HFF-Myc (cell line): ENCODE measurements at regions not wholly inside any gene's neighbourhood (a gene's known extent, or its start where the extent isn't known, plus 50 kb on each side); places are given as distances from the start of the nearest gene placed in this dataset.

Experiments
- DNase-seq: peaks from one replicate; pipeline ENCODE4 v3.0.0-alpha.2; 2011; ENCODE audit warnings: low read depth; ENCODE audit errors: extremely low read depth
- H3K4me3 ChIP-seq: replicated peaks from 2 replicates; pipeline ENCODE4 v1.5.1; 2011; ENCODE audit warnings: low read depth, mild to moderate bottlenecking, control low read depth, low read length
- CTCF ChIP-seq: IDR thresholded peaks from 2 replicates; pipeline ENCODE4 v1.5.1; 2012; ENCODE audit warnings: mild to moderate bottlenecking, low read depth, low read length, control low read depth; ENCODE audit errors: missing control alignments

GRCh38 chr7:12895296-12895695 lies 207.9 kb downstream of the ARL4A start:
- no peak for DNase-seq
- no peak for TF ChIP-seq CTCF
- no peak overlapping the region for H3K4me3 ChIP-seq

- H3K4me3 ChIP-seq, result no peak overlapping the region
- no peak for TF ChIP-seq CTCF
Observed at GRCh38 chr7:12896316-12896715, 208.9 kb downstream of the ARL4A start.

GRCh38 chr7:12898004-12898403 lies 210.6 kb downstream of the ARL4A start:
- no peak overlapping the region for H3K4me3 ChIP-seq
- no peak for TF ChIP-seq CTCF
- no peak for DNase-seq

More at GRCh38 chr7:12896316-12896715, 208.9 kb downstream of the ARL4A start:
- no peak for DNase-seq

- no peak overlapping the region for H3K4me3 ChIP-seq
- no peak for DNase-seq
- no peak for TF ChIP-seq CTCF
Observed at GRCh38 chr7:12898620-12899019, 211.2 kb downstream of the ARL4A start.

GRCh38 chr7:12905671-12906070 lies 218.2 kb downstream of the ARL4A start:
- H3K4me3 ChIP-seq, result no peak overlapping the region
- DNase-seq, result no peak
- TF ChIP-seq CTCF, result no peak

- no peak overlapping the region for H3K4me3 ChIP-seq
- no peak for TF ChIP-seq CTCF
- no peak for DNase-seq
Observed at GRCh38 chr7:12907774-12908173, 220.3 kb downstream of the ARL4A start.

- H3K4me3 ChIP-seq, result no peak overlapping the region
- no peak for TF ChIP-seq CTCF
- no peak for DNase-seq
Observed at GRCh38 chr7:12909483-12909882, 222.1 kb downstream of the ARL4A start.
